ENCODE measurements at regions not wholly inside any gene's neighbourhood (a gene's known extent, or its start where the extent isn't known, plus 50 kb on each side); places are given as distances from the start of the nearest gene placed in this dataset.

DNA sequence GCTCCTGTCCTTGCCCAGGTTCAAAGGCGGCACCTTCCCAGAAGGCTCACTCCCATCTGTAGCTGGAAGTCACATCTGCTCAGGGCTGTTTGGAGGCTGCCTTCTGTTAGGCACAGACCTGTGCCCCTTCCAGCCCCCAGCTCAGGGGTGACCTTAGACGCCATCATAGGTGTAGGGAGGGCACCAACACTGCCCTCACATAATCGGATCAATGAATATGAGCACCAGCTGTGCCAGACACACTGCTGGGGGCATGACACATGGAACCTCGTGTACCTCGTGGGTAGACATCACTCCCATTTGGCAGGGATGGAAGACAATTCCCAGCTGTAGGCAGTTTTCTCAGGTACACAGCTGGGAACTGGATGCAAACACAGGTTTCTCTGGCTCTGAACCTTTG is 220.7 kb upstream of the ASIC2 start:
- Histone ChIP-seq H3K4me3 (replicated peaks in 1 of 3; ENCODE audit: insufficient read depth in 1 of 3, low read depth in 2 of 3, low read length in 3 of 3) (no peak overlapping the region), H3K9ac (ENCODE audit: insufficient read depth, low read depth, low read length) (no peak overlapping the region), H3K9me3 (ENCODE audit: low read length) (no peaks in the 10 kb centered on the region), H3K27ac (ENCODE audit: extremely low read length, insufficient read depth, low read length) (no peak overlapping the region), H2AFZ (ENCODE audit: low read length) (no peak overlapping the region), H3K4me1 (ENCODE audit: insufficient read depth, low read length) (0 out of 2 replicates have a peak, but pooled peaks cover 8% of the 10 kb centered on the region), H4K20me1 (ENCODE audit: insufficient read depth, low read length) (no peaks in the 10 kb centered on the region), H3K27me3 (ENCODE audit: control insufficient read depth in 1 of 2, insufficient read depth in 2 of 2, low read length in 2 of 2) (no peaks in the 10 kb centered on the region), H3K79me2 (ENCODE audit: insufficient read depth, low read length) (no peaks in the 10 kb centered on the region), H3K36me3 (replicated peaks in 1 of 2; ENCODE audit: control insufficient read depth in 1 of 2, insufficient read depth in 2 of 2, low read length in 2 of 2) (no peaks in the 10 kb centered on the region), H3K4me2 (ENCODE audit: low read depth, low read length) (no peak overlapping the region)
- WGBS (ENCODE audit: low lambda C conversion rate), result 29% methylated on average over 4 of the region's 5 CpGs
- BruUV-seq (replicated peaks), result no TSS peak
- DNase-seq (ENCODE audit: low spot score), result no peak
- intact Hi-C loops (cut with micrococcal nuclease; ENCODE audit: unreplicated experiment) (no loop called here), in situ Hi-C loops (cut with HindIII; ENCODE audit: extremely low pct_ligation_motif_present, low pct_unique_long_range_greater_than_20kb) (loop anchor here (25.0 kb wide), 1 partner anchor 476 kb away; no protein-coding TSS in a partner anchor)
- ChIA-PET CTCF (ENCODE audit: low intra/inter-chr PET ratio, low total read pairs) (no interaction called here), POLR2A (no interaction called here)
- TF ChIP-seq, protein P1, sequence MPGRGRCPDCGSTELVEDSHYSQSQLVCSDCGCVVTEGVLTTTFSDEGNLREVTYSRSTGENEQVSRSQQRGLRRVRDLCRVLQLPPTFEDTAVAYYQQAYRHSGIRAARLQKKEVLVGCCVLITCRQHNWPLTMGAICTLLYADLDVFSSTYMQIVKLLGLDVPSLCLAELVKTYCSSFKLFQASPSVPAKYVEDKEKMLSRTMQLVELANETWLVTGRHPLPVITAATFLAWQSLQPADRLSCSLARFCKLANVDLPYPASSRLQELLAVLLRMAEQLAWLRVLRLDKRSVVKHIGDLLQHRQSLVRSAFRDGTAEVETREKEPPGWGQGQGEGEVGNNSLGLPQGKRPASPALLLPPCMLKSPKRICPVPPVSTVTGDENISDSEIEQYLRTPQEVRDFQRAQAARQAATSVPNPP (CRISPR knock-in tag; IDR thresholded peaks at IDR 0.05), result no peak
- no peak for TF ChIP-seq MAFK (conservative IDR thresholded peaks at IDR 0.05 in 1 of 2, IDR thresholded peaks at IDR 0.05 in 1 of 2; ENCODE audit: low read length in 2 of 2)
- TF ChIP-seq, protein P2, sequence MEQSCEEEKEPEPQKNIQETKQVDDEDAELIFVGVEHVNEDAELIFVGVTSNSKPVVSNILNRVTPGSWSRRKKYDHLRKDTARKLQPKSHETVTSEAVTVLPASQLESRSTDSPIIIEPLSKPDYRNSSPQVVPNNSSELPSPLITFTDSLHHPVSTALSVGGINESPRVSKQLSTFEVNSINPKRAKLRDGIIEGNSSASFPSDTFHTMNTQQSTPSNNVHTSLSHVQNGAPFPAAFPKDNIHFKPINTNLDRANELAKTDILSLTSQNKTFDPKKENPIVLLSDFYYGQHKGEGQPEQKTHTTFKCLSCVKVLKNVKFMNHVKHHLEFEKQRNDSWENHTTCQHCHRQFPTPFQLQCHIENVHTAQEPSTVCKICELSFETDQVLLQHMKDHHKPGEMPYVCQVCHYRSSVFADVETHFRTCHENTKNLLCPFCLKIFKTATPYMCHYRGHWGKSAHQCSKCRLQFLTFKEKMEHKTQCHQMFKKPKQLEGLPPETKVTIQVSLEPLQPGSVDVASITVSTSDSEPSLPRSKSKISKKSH (CRISPR knock-in tag; IDR thresholded peaks at IDR 0.05; ENCODE audit: borderline replicate concordance), result no peak
- no peak for TF ChIP-seq ISL2 (CRISPR knock-in tag; IDR thresholded peaks at IDR 0.05)
- no peak for TF ChIP-seq ZNF224 (CRISPR knock-in tag; IDR thresholded peaks at IDR 0.05)
- ATAC-seq, result no peak
- FAIRE-seq, result no peak

DNA sequence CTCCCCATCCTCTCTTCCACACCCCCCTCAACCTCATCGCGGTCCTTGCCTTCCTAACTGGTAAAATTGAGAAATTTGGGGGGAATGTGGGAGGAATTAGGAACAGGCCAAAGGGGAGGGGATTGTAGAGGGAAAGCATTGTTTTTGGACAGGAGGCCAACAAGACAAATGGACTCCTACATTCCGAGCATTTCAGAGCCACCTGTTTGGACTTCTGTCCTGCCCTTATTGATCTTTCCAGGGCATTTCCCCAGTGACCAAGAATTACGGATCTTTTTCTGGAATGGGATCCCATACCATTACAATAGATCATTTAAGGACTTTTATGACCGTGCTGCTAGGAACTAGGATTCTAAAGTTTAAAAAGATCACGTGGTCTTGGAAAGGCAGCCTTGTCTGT is 221.3 kb upstream of the ASIC2 start:
- 6% methylated on average over 6 of the region's 6 CpGs for WGBS (ENCODE audit: low lambda C conversion rate)
- peak; percentile 10 for DNase-seq (ENCODE audit: low spot score)
- ChIA-PET POLR2A (no interaction called here), CTCF (ENCODE audit: low intra/inter-chr PET ratio, low total read pairs) (no interaction called here)
- Histone ChIP-seq H4K20me1 (ENCODE audit: insufficient read depth, low read length) (no peaks in the 10 kb centered on the region), H3K36me3 (replicated peaks in 1 of 2; ENCODE audit: control insufficient read depth in 1 of 2, insufficient read depth in 2 of 2, low read length in 2 of 2) (no peaks in the 10 kb centered on the region), H3K27ac (ENCODE audit: extremely low read length, insufficient read depth, low read length) (no peak overlapping the region), H2AFZ (ENCODE audit: low read length) (no peak overlapping the region), H3K27me3 (ENCODE audit: control insufficient read depth in 1 of 2, insufficient read depth in 2 of 2, low read length in 2 of 2) (no peaks in the 10 kb centered on the region), H3K4me2 (ENCODE audit: low read depth, low read length) (no peak overlapping the region), H3K4me1 (ENCODE audit: insufficient read depth, low read length) (0 out of 2 replicates have a peak, but pooled peaks cover 8% of the 10 kb centered on the region), H3K9me3 (ENCODE audit: low read length) (no peaks in the 10 kb centered on the region), H3K4me3 (replicated peaks in 1 of 3; ENCODE audit: insufficient read depth in 1 of 3, low read depth in 2 of 3, low read length in 3 of 3) (no peak overlapping the region), H3K9ac (ENCODE audit: insufficient read depth, low read depth, low read length) (no peak overlapping the region), H3K79me2 (ENCODE audit: insufficient read depth, low read length) (no peaks in the 10 kb centered on the region)
- in situ Hi-C loops (cut with HindIII; ENCODE audit: extremely low pct_ligation_motif_present, low pct_unique_long_range_greater_than_20kb), result loop anchor here (25.0 kb wide), 1 partner anchor 477 kb away; no protein-coding TSS in a partner anchor
- peak; percentile 75 for ATAC-seq
- intact Hi-C loops (cut with micrococcal nuclease; ENCODE audit: unreplicated experiment), result no loop called here
- no TSS peak for BruUV-seq (replicated peaks)
- FAIRE-seq, result no peak
- TF ChIP-seq, protein P3, sequence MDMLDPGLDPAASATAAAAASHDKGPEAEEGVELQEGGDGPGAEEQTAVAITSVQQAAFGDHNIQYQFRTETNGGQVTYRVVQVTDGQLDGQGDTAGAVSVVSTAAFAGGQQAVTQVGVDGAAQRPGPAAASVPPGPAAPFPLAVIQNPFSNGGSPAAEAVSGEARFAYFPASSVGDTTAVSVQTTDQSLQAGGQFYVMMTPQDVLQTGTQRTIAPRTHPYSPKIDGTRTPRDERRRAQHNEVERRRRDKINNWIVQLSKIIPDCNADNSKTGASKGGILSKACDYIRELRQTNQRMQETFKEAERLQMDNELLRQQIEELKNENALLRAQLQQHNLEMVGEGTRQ (IDR thresholded peaks at IDR 0.05; ENCODE audit: low read depth, low read length), result peak; percentile 22; the same call in 1 of the 2 replicates
- TF ChIP-seq, protein P3 (CRISPR knock-in tag; IDR thresholded peaks at IDR 0.05; ENCODE audit: borderline replicate concordance), result no peak
- TF ChIP-seq SOX6 (IDR thresholded peaks at IDR 0.05) (no peak), SOX6 (CRISPR knock-in tag; IDR thresholded peaks at IDR 0.05) (peak; percentile 57), ZNF776 (CRISPR knock-in tag; IDR thresholded peaks at IDR 0.05) (no peak), TEAD3 (CRISPR knock-in tag; optimal IDR thresholded peaks at IDR 0.05; ENCODE audit: borderline replicate concordance) (peak; percentile 65), RAD51 (IDR thresholded peaks at IDR 0.05; ENCODE audit: borderline replicate concordance) (0 out of 2 replicates have a peak, but pooled peaks have one; percentile 12), HNF4A (CRISPR knock-in tag; IDR thresholded peaks at IDR 0.05) (0 out of 2 replicates have a peak, but pooled peaks have one; percentile 14), KDM1A (CRISPR knock-in tag; IDR thresholded peaks at IDR 0.05) (no peak)

Data from HepG2 (cell line).